Bronchial epithelial cell (primary cell): ENCODE measurements at regions not wholly inside any gene's neighbourhood (a gene's known extent, or its start where the extent isn't known, plus 50 kb on each side); places are given as distances from the start of the nearest gene placed in this dataset.
A peak's percentile ranks its signal among the peaks of the same experiment; 100 is the strongest.

ENCODE experiments used
- DNase-seq: peaks from one replicate; pipeline ENCODE4 v3.0.0-alpha.2; 2010; ENCODE audit warnings: low read depth
- FAIRE-seq: peaks from 2 replicates; lab custom pipeline; 2011; peaks lifted over from hg19 to GRCh38; lab: Jason Lieb, UNC
- H3K27me3 ChIP-seq: 2 replicates; pipeline ENCODE4 v1.5.1; 2011; ENCODE audit warnings: low read length; ENCODE audit not compliant: control insufficient read depth, insufficient read depth
- H3K36me3 ChIP-seq: 2 replicates; pipeline ENCODE4 v1.5.1; 2011; ENCODE audit warnings: low read length; ENCODE audit not compliant: control insufficient read depth, insufficient read depth
- H3K4me3 ChIP-seq: 2 replicates; pipeline ENCODE4 v1.5.1; 2011; ENCODE audit warnings: mild to moderate bottlenecking, low read depth, low read length, control low read depth
- CTCF ChIP-seq: IDR thresholded peaks from 2 replicates; pipeline ENCODE4 v1.5.1; 2011; ENCODE audit warnings: mild to moderate bottlenecking, moderate library complexity, low read length, control low read depth, inconsistent platforms; ENCODE audit not compliant: insufficient read depth, severe bottlenecking

DNA sequence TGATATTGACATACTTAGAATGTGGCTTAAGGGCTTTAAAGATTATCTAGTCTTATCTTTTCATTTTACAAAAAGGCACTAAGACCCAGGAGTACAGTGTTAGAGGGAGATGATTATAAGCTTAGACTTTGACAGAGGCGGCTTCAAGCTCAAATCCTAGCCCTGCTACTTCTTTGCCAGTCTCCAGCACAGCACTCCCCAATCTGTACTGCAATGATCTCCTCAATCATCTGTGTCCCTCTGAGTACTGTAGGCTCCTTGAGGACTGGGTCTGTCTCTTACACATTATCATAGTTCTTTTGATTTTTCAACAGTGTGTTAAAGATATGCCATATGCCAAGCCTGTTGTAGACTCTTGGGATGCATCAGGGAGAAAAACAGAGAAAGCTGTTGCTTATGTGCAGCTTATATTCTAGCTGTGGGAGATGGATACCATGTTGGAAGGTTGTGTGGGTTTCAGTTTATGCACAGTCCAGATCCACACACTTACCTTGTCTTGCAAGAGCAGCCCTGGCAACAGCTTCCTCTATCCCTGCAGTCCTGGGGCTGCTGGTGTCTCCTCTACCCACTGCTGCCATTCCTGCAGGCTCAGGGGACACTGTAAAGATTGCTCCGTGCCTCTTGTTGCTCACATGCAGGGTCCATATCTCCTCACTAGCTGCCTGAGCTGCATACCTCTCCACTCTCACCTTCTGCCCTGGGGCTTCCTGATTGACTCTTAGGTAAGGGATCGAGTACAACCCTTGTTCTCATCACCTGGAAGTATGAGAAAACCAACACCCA is 103.9 kb upstream of the TSPAN2 start:
- Histone ChIP-seq H3K4me3 (no peak overlapping the region), H3K36me3 (no peaks in the 10 kb centered on the region), H3K27me3 (no peaks in the 10 kb centered on the region)
- DNase-seq (no peak), FAIRE-seq (no peak)
- no peak for TF ChIP-seq CTCF

DNA sequence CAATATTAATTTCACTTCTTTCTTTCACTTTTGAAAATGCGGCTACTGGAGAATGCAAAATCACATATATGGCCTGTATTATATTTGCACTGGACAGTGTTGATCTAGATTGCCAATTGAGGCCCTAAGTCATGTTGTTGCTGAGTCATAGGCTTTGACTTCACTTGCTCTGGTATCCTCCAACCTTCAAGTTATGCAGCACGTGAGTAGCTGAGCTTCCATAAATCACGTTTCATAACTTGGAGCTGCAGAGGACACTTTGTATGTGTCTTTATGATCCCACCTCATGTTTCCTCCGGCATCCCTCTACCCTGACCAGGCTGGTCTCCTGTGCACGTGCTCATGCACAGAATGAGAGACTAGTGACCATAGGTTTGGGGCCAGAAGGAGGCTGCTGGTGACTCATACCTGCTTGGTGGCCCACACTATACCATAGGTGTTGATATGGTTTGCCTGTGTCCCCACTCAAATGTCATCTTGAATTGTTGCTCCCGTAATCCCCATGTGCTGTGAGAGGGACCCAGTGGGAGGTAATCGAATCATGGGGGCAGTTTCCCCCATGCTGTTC is 103.0 kb upstream of the TSPAN2 start:
- Histone ChIP-seq H3K27me3 (no peaks in the 10 kb centered on the region), H3K36me3 (no peaks in the 10 kb centered on the region), H3K4me3 (no peak overlapping the region)
- FAIRE-seq = no peak
- no peak for TF ChIP-seq CTCF
- no peak for DNase-seq

DNA sequence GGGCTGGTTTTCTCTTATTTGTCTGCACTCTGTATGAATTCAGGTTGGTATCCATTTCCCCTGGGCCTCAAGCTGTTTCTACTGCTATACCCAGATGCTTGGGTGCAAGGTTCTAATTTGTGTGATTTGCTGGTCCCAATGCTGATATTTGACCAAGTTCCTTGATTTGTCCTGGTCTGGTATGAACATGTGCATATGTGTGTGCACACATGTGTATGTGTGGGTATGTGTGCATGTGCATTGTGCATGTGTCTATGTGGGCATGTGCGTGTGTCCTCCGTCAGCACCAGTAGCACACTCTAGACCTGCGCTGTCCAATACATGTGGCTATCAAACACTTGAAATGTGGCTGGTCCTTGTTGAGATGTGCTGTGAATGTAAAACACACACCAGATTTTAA is 102.4 kb upstream of the TSPAN2 start:
- FAIRE-seq (no peak), DNase-seq (no peak)
- H3K4me3 ChIP-seq = no peak overlapping the region

GRCh38 chr1:115190540-115191170 is 101.4 kb upstream of the TSPAN2 start:
- FAIRE-seq = no peak
- no peak for TF ChIP-seq CTCF
- Histone ChIP-seq H3K27me3 (no peaks in the 10 kb centered on the region), H3K36me3 (no peaks in the 10 kb centered on the region), H3K4me3 (no peak overlapping the region)
- DNase-seq = no peak

More for the DNA sequence above, 102.4 kb upstream of the TSPAN2 start:
- Histone ChIP-seq H3K27me3 (no peaks in the 10 kb centered on the region), H3K36me3 (no peaks in the 10 kb centered on the region)
- no peak for TF ChIP-seq CTCF

DNA sequence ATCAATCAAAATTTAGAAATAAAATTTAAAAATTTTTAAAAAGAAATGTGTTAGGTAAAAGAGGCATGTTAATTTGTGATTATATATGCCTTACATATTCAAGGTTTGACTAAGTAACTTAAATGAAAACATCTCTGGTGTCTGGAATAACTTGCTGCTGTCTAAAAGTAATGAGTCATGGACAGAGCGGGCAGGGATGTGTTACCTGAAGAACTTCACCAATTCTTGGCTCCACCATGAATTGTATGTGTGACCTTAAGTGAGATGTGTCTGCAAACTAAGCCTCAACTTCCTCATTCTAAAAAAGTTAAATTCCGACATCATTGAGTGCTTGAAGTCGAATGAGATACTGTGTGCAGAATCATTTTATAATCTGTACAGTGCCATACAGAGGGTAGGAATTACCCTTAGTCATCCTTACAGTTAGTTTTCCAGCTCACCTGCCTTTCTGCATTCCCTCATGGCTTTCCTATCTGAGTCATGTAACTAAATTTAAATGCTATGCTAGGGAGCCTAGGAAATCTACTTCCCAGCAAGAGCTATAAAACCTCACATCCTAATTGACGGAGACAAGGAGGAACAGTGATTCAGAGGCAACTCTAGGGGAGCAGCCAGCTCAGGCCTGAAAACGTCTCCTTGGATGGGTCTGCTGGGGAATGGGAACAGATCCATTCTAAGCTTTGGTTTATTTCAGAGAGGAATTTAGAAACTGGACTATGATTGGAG is 100.7 kb upstream of the TSPAN2 start:
- DNase-seq = peak; percentile 98

More for the DNA sequence above, 100.7 kb upstream of the TSPAN2 start:
- H3K36me3 ChIP-seq = no peaks in the 10 kb centered on the region
- TF ChIP-seq CTCF = no peak
- FAIRE-seq = peak; percentile 36
- H3K27me3 ChIP-seq = no peaks in the 10 kb centered on the region
- no peak overlapping the region for H3K4me3 ChIP-seq
